Fibroblast of villous mesenchyme (primary cell): ENCODE measurements at regions not wholly inside any gene's neighbourhood (a gene's known extent, or its start where the extent isn't known, plus 50 kb on each side); places are given as distances from the start of the nearest gene placed in this dataset.

Experiments used
- DNase-seq: peaks from one replicate; pipeline ENCODE4 v3.0.0-alpha.2; 2010; ENCODE audit warnings: low read depth
- H3K4me3 ChIP-seq: 2 replicates; pipeline ENCODE4 v1.5.1; 2011; ENCODE audit warnings: low read depth, mild to moderate bottlenecking, low read length
- TF ChIP-seq, protein P1 (sequence below): IDR thresholded peaks from 2 replicates; pipeline ENCODE4 v1.5.1; 2012; ENCODE audit warnings: low read depth, mild to moderate bottlenecking, low read length; ENCODE audit not compliant: insufficient read depth

GRCh38 chr7:25408876-25409275 lies 180.6 kb upstream of the NPVF start:
- H3K4me3 ChIP-seq, result no peak overlapping the region
- no peak for DNase-seq
- TF ChIP-seq, protein P1, sequence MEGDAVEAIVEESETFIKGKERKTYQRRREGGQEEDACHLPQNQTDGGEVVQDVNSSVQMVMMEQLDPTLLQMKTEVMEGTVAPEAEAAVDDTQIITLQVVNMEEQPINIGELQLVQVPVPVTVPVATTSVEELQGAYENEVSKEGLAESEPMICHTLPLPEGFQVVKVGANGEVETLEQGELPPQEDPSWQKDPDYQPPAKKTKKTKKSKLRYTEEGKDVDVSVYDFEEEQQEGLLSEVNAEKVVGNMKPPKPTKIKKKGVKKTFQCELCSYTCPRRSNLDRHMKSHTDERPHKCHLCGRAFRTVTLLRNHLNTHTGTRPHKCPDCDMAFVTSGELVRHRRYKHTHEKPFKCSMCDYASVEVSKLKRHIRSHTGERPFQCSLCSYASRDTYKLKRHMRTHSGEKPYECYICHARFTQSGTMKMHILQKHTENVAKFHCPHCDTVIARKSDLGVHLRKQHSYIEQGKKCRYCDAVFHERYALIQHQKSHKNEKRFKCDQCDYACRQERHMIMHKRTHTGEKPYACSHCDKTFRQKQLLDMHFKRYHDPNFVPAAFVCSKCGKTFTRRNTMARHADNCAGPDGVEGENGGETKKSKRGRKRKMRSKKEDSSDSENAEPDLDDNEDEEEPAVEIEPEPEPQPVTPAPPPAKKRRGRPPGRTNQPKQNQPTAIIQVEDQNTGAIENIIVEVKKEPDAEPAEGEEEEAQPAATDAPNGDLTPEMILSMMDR, result no peak

DNA sequence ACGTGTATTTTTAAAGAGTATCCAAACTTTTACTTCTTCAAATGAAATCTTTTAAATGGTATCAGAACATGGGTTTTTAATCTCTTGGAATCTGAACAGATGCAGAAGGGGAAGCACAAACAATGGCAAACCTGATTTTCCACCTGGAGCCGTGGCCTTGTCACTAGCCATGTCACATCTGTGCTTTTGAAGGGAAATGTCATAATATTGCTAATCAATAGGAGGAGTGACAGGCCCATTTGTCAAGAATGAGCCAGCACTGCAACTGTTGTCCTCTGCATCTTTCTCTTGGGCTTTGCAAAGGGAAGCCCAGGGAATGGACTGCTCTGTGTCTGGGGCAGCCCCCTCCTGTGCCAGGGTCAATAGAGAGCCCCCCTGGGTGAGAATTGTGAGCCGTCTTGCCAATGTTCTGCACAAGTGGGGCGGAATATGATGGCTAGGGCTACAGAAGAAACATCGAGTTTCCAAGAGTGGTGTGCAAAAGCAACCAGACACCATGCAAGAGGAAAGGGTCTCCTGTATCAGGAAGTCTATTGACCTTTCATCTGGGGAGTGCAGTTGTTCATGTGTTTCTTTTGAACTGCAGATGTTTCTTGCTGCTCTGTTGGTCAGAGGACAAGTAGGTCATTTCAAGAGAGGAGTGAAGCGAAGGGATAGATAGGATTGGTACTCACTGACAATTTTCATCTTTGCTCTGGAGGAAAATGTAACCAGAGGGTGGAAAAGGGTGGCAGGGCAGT lies 181.8 kb upstream of the NPVF start:
- TF ChIP-seq, protein P1, result no peak
- no peak for DNase-seq
- H3K4me3 ChIP-seq, result no peak overlapping the region

DNA sequence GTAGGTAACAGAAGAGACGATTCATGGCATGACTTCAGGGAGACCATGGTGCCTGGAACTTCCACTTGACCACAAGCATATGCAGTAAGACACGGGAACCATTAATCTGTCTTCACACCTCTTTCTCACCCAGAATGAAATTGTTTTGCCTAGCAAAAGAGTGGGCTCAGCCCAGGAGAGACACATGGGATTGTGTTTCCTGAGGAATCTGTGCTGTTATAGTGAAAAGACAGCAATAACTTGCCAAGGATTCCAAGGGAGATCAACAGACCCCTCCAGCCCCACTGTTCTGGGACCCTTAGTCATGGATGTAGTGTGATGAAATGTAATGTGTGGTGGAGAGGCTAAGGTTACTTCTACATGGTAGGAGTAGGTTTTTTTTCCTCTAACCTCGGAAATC lies 192.5 kb upstream of the NPVF start:
- H3K4me3 ChIP-seq, result no peak overlapping the region
- TF ChIP-seq, protein P1, result no peak
- DNase-seq, result no peak

DNA sequence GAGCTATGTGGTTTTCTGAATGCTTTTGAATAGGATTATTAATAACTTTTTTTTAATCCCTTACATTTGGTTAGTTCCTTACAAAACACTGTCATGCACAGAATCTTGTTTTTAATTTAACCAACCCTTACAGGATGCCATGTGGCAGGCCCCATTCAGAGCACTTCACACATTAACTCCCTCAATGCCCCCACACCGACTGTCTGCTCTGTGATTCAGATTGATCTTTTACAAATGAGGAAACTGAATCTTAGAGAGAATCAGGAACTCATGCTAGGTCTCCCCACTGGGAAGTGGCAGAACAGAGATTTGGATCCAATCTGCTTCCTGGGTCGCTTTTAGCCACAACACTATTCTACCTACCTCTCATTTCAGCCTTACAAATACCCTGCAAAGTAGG lies 195.8 kb upstream of the NPVF start:
- DNase-seq, result no peak
- TF ChIP-seq, protein P1, result no peak
- H3K4me3 ChIP-seq, result no peak overlapping the region

DNA sequence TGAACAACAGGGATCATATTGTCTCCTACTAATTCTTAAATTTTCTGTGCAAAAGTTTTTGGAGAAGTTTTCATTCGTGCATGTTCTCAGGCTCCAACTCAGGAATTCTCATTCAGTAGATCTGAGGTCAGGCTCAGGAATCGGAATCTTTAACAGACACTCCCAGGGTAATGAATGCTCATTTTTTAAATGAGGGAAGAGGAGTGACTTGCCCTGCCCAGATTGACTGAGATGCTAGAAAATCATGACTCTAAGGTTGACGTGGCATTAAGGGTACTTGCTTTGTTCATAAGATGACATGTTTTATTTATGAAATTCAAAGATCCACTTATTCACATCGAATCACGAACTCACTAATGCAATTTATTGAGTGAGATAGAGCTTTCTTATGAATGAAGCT lies 196.6 kb upstream of the NPVF start:
- TF ChIP-seq, protein P1, result no peak
- no peak for DNase-seq
- no peak overlapping the region for H3K4me3 ChIP-seq

DNA sequence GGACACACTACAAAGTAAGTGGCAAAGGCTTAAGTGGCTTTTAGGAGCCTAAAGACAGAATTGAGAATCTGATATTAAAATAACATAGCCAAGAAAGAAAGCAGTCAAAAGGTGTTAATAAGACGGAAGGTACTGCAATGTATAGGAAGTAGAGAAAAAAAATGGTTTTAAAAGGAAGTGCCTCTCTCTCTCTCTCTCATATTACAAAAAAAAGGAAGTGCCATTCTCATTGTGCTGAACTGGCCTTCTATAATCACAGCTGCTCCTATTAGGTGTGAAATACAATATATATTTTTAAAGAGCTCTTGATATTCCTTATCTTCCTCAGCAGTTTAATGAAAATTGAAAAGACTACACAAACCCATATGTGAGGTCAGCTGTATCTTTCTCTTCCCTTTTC lies 199.4 kb upstream of the NPVF start:
- H3K4me3 ChIP-seq, result no peak overlapping the region
- TF ChIP-seq, protein P1, result no peak
- DNase-seq, result no peak

GRCh38 chr7:25429731-25430130 lies 201.4 kb upstream of the NPVF start:
- DNase-seq, result no peak
- H3K4me3 ChIP-seq, result no peak overlapping the region
- TF ChIP-seq, protein P1, result no peak
